ENCODE measurements at regions not wholly inside any gene's neighbourhood (a gene's known extent, or its start where the extent isn't known, plus 50 kb on each side); places are given as distances from the start of the nearest gene placed in this dataset.

- DNase-seq, result no peak
These were observed 1497.8 kb downstream of the EFNA5 start for GRCh38 chr5:106172681-106173532.

- DNase-seq, result no peak
These were observed 1499.0 kb downstream of the EFNA5 start for GRCh38 chr5:106171708-106172107.

- DNase-seq, result no peak
These were observed 1499.6 kb downstream of the EFNA5 start for GRCh38 chr5:106171132-106171531.

GRCh38 chr5:106167766-106168165 lies 1503.0 kb downstream of the EFNA5 start:
- no peak for DNase-seq

- no peak for DNase-seq
These were observed 1507.5 kb downstream of the EFNA5 start for GRCh38 chr5:106163233-106163632.

- no peak for DNase-seq
These were observed 1511.1 kb downstream of the EFNA5 start for GRCh38 chr5:106159616-106160015.

- DNase-seq, result no peak
These were observed 1516.4 kb downstream of the EFNA5 start for GRCh38 chr5:106154280-106154716.

GRCh38 chr5:106152569-106152968 lies 1518.2 kb downstream of the EFNA5 start:
- no peak for DNase-seq

GRCh38 chr5:106142116-106142515 lies 1528.6 kb downstream of the EFNA5 start:
- DNase-seq, result no peak

- no peak for DNase-seq
These were observed 1530.6 kb downstream of the EFNA5 start for GRCh38 chr5:106140101-106140500.

GRCh38 chr5:106136061-106136460 lies 1534.7 kb downstream of the EFNA5 start:
- DNase-seq, result no peak

- DNase-seq, result no peak
These were observed 1535.3 kb downstream of the EFNA5 start for GRCh38 chr5:106135473-106135872.

- DNase-seq, result no peak
These were observed 1536.2 kb downstream of the EFNA5 start for GRCh38 chr5:106134549-106134948.

GRCh38 chr5:106127985-106128384 lies 1542.8 kb downstream of the EFNA5 start:
- DNase-seq, result no peak

- DNase-seq, result no peak
These were observed 1543.4 kb downstream of the EFNA5 start for GRCh38 chr5:106127341-106127781.

- no peak for DNase-seq
These were observed 1548.6 kb downstream of the EFNA5 start for GRCh38 chr5:106121972-106122605.

GRCh38 chr5:106116682-106117081 lies 1554.1 kb downstream of the EFNA5 start:
- no peak for DNase-seq

- no peak for DNase-seq
These were observed 1556.8 kb downstream of the EFNA5 start for GRCh38 chr5:106113922-106114321.

GRCh38 chr5:106106384-106106783 lies 1564.4 kb downstream of the EFNA5 start:
- no peak for DNase-seq

- DNase-seq, result no peak
These were observed 1573.4 kb downstream of the EFNA5 start for GRCh38 chr5:106097340-106097739.

GRCh38 chr5:106094839-106095238 lies 1575.9 kb downstream of the EFNA5 start:
- DNase-seq, result no peak

- no peak for DNase-seq
These were observed 1576.5 kb downstream of the EFNA5 start for GRCh38 chr5:106094204-106094607.

- DNase-seq, result no peak
These were observed 1577.6 kb downstream of the EFNA5 start for GRCh38 chr5:106093134-106093533.

GRCh38 chr5:106092455-106092854 lies 1578.3 kb downstream of the EFNA5 start:
- DNase-seq, result no peak
